K562 (cell line): ENCODE measurements at regions not wholly inside any gene's neighbourhood (a gene's known extent, or its start where the extent isn't known, plus 50 kb on each side); places are given as distances from the start of the nearest gene placed in this dataset.

Experiments used
- ATAC-seq: fragments of 200-7000 bp; cut with Tn5 transposase; 3 replicates; pipeline ENCODE4 v1.9.1; 2020; ENCODE audit warnings: moderate library complexity
- BruUV-seq: library from RNA; stranded (reverse); fragments of 400-500 nt; replicated peaks from 2 replicates; lab custom pipeline; 2021; lab: Mats Ljungman, UMichigan
- CTCF ChIA-PET: fragments of 300-600 bp; formaldehyde crosslinking; extraction: SDS; loops from one replicate; lab custom pipeline; 2021; ENCODE audit warnings: low intra/inter-chr PET ratio; lab: Yijun Ruan, JAX
- POLR2A ChIA-PET: fragments of 300-600, 350-650 bp; sonication (Branson Sonifier 250); formaldehyde crosslinking; extraction: SDS; loops from one replicate; lab custom pipeline; 2021; ENCODE audit warnings: antibody characterized with exemption, inconsistent platforms; lab: Yijun Ruan, JAX
- DNase-seq, 4 experiments: peaks; one replicate each; pipeline versions ENCODE4 v3.0.0 to v3.0.0-alpha.2; 2011 to 2018; ENCODE audit warnings: low spot score in 3 of 4, mixed read lengths in 3 of 4; ENCODE audit errors: extremely low read depth in 1 of 4
- FAIRE-seq: peaks from 2 replicates; lab custom pipeline; 2011; peaks lifted over from hg19 to GRCh38; lab: Jason Lieb, UNC
- H2AFZ ChIP-seq: 2 replicates; pipeline ENCODE4 v1.6.0; 2011; ENCODE audit warnings: low read depth, low read length, control low read depth, inconsistent platforms
- H3K27ac ChIP-seq: fragments of 200-600 bp; 3 replicates; pipeline ENCODE4 v1.8.0; 2011; ENCODE audit warnings: low read depth, mild to moderate bottlenecking, control low read depth, inconsistent platforms, low read length, moderate library complexity, mixed read lengths; ENCODE audit errors: extremely low read depth
- H3K27me3 ChIP-seq, 2 experiments: fragments of 300-600 bp in 1 of 2; 2 replicates in 1 of 2; 3 replicates in 1 of 2; pipeline versions ENCODE4 v1.6.0 to v1.8.0; 2011; ENCODE audit warnings: inconsistent platforms in 2 of 2, low read length in 2 of 2, mild to moderate bottlenecking in 1 of 2, mixed read lengths in 1 of 2, moderate library complexity in 1 of 2; ENCODE audit not compliant: control insufficient read depth in 2 of 2, insufficient read depth in 2 of 2
- H3K36me3 ChIP-seq: fragments of 300-600 bp; 3 replicates; pipeline ENCODE4 v1.8.0; 2011; ENCODE audit warnings: mild to moderate bottlenecking, low read length, inconsistent platforms; ENCODE audit not compliant: control insufficient read depth, insufficient read depth
- H3K4me1 ChIP-seq, 2 experiments: fragments of 200-600 bp in 1 of 2; replicated peaks in 1 of 2; 2 replicates in 1 of 2; 3 replicates in 1 of 2; pipeline versions ENCODE4 v1.5.1 to v1.8.0; 2011; ENCODE audit warnings: inconsistent platforms in 2 of 2, low read length in 2 of 2, mild to moderate bottlenecking in 1 of 2, mixed read lengths in 1 of 2, moderate library complexity in 1 of 2; ENCODE audit not compliant: control insufficient read depth in 2 of 2, insufficient read depth in 2 of 2
- H3K4me2 ChIP-seq: 2 replicates; pipeline ENCODE4 v1.6.1; 2011; ENCODE audit warnings: low read length, control low read depth, inconsistent platforms, mixed read lengths; ENCODE audit not compliant: insufficient read depth
- H3K4me3 ChIP-seq: fragments of 200-600 bp; sonication (generic), shearing (Covaris generic); 2 replicates; pipeline ENCODE4 v1.5.1; 2016; ENCODE audit warnings: control low read depth, inconsistent platforms
- H3K79me2 ChIP-seq: fragments of 200-600 bp; 3 replicates; pipeline ENCODE4 v1.8.0; 2011; ENCODE audit warnings: low read length, inconsistent platforms; ENCODE audit not compliant: control insufficient read depth, insufficient read depth
- H3K9ac ChIP-seq, 2 experiments: 2 replicates each; pipeline versions ENCODE4 v1.6.0 to v1.6.1; 2011; ENCODE audit warnings: low read depth in 2 of 2, low read length in 2 of 2, control low read depth in 1 of 2, inconsistent platforms in 1 of 2, mild to moderate bottlenecking in 1 of 2, mixed read lengths in 1 of 2; ENCODE audit not compliant: insufficient read depth in 1 of 2
- H3K9me1 ChIP-seq: one replicate; pipeline ENCODE4 v1.6.0; 2011; ENCODE audit warnings: inconsistent platforms, mild to moderate bottlenecking, low read length, moderate library complexity; ENCODE audit not compliant: control insufficient read depth, insufficient read depth
- H3K9me3 ChIP-seq: replicated peaks from 2 replicates; pipeline ENCODE4 v1.5.1; 2011; ENCODE audit warnings: low read depth, low read length, inconsistent platforms; ENCODE audit not compliant: control insufficient read depth, insufficient read depth
- H4K20me1 ChIP-seq: replicated peaks from 2 replicates; pipeline ENCODE4 v1.6.1; 2011; ENCODE audit warnings: low read length, inconsistent platforms, mixed read lengths; ENCODE audit not compliant: control insufficient read depth, insufficient read depth
- ARNT ChIP-seq, 2 experiments: fragments of 450-650 bp; IDR thresholded peaks; 2 replicates each; pipeline ENCODE4 v1.6.1; 2016; ENCODE audit warnings: mild to moderate bottlenecking in 1 of 2
- BACH1 ChIP-seq: fragments of 200-800 bp; sonication (Bioruptor generic); IDR thresholded peaks from 2 replicates; pipeline ENCODE4 v1.6.1; 2016; ENCODE audit warnings: missing genetic modification characterization, missing compliant biosample characterization
- DEAF1 ChIP-seq: fragments of 450-650 bp; formaldehyde crosslinking; IDR thresholded peaks from 2 replicates; pipeline ENCODE4 v1.4.0; 2020; ENCODE audit warnings: mild to moderate bottlenecking, moderate library complexity
- E2F6 ChIP-seq, 2 experiments: IDR thresholded peaks; 2 replicates each; pipeline ENCODE4 v1.6.1; 2011; ENCODE audit warnings: borderline replicate concordance in 1 of 2, control low read depth in 1 of 2, low read depth in 1 of 2, low read length in 1 of 2, mild to moderate bottlenecking in 1 of 2, mixed read lengths in 1 of 2, moderate library complexity in 1 of 2; ENCODE audit not compliant: insufficient read depth in 1 of 2, insufficient read length in 1 of 2, poor library complexity in 1 of 2, severe bottlenecking in 1 of 2; ENCODE audit errors: extremely low read depth in 1 of 2
- ELF2 ChIP-seq: fragments of 250-450 bp; sonication (Bioruptor Pico); IDR thresholded peaks from 2 replicates; pipeline ENCODE4 v1.5.0; 2021; ENCODE audit warnings: mild to moderate bottlenecking
- EZH2 ChIP-seq: IDR thresholded peaks from 2 replicates; pipeline ENCODE4 v1.6.1; 2012; ENCODE audit warnings: low read depth, mild to moderate bottlenecking, inconsistent platforms, low read length, borderline replicate concordance
- FOXP4 ChIP-seq: sonication (generic); formaldehyde crosslinking; IDR thresholded peaks from 2 replicates; pipeline ENCODE4 v1.8.0; 2022; ENCODE audit warnings: mild to moderate bottlenecking, missing genetic modification reagents, borderline replicate concordance
- KHSRP ChIP-seq: fragments of 450-650 bp; IDR thresholded peaks from 2 replicates; pipeline ENCODE4 v1.6.1; 2017
- PHF8 ChIP-seq: fragments of 200-600 bp; sonication (generic); IDR thresholded peaks from 2 replicates; pipeline ENCODE4 v1.6.1; 2012; ENCODE audit warnings: mixed run types, mild to moderate bottlenecking, inconsistent platforms, low read length, moderate library complexity, borderline replicate concordance
- PRMT5 ChIP-seq: sonication (generic); formaldehyde crosslinking; IDR thresholded peaks from 2 replicates; pipeline ENCODE4 v1.5.0; 2020; ENCODE audit warnings: missing genetic modification reagents
- ZKSCAN8 ChIP-seq: fragments of 200-800 bp; sonication (Bioruptor generic); IDR thresholded peaks from 2 replicates; pipeline ENCODE4 v1.6.1; 2016; ENCODE audit warnings: missing genetic modification characterization, missing compliant biosample characterization
- ZSCAN32 ChIP-seq: fragments of 450-650 bp; formaldehyde crosslinking; IDR thresholded peaks from 2 replicates; pipeline ENCODE4 v1.4.0; 2020; ENCODE audit warnings: mild to moderate bottlenecking, moderate library complexity
- in situ Hi-C: fragments of 300-500 bp; cut with MboI; formaldehyde crosslinking; loops from 4 replicates; pipeline ENCODE4 v1.15.0; 2018; ENCODE audit warnings: inconsistent platforms, mixed read lengths
- intact Hi-C: fragments of 100-400 bp; cut with micrococcal nuclease; formaldehyde crosslinking; loops from 2 replicates; pipeline ENCODE4 v1.14.2; 2022

GRCh38 chr5:107092695-107093094 is 578.0 kb downstream of the EFNA5 start:
- Histone ChIP-seq H4K20me1 (no peaks in the 10 kb centered on the region), H3K27ac (no peak overlapping the region), H3K9me3 (no peaks in the 10 kb centered on the region), H3K4me1 (no peaks in the 10 kb centered on the region), H2AFZ (no peak overlapping the region), H3K79me2 (no peaks in the 10 kb centered on the region), H3K36me3 (no peaks in the 10 kb centered on the region), H3K9me1 (no peaks in the 10 kb centered on the region), H3K4me3 (no peak overlapping the region), H3K4me2 (no peak overlapping the region), H3K9ac (no peak overlapping the region), H3K27me3 (no peaks in the 10 kb centered on the region)
- ATAC-seq: no peak
- BruUV-seq: no TSS peak
- CTCF ChIA-PET: no interaction called here
- POLR2A ChIA-PET: no interaction called here
- in situ Hi-C loops (no loop called here), intact Hi-C loops (no loop called here)
- FAIRE-seq: no peak
- DNase-seq: no peak
- TF ChIP-seq PRMT5 (CRISPR knock-in tag): no peak

- CTCF ChIA-PET: no interaction called here
- no peaks in the 10 kb centered on the region for H3K79me2 ChIP-seq
- H2AFZ ChIP-seq: no peak overlapping the region
- FAIRE-seq: no peak
- in situ Hi-C loops (no loop called here), intact Hi-C loops (no loop called here)
- no peaks in the 10 kb centered on the region for H3K9me3 ChIP-seq
- no TSS peak for BruUV-seq
- H3K27me3 ChIP-seq: no peaks in the 10 kb centered on the region
- no peaks in the 10 kb centered on the region for H4K20me1 ChIP-seq
- no peak overlapping the region for H3K4me2 ChIP-seq
- H3K36me3 ChIP-seq: no peaks in the 10 kb centered on the region
- no peaks in the 10 kb centered on the region for H3K4me1 ChIP-seq
- no peak for DNase-seq
- no peak overlapping the region for H3K4me3 ChIP-seq
- no peak for ATAC-seq
- H3K9ac ChIP-seq: no peak overlapping the region
- POLR2A ChIA-PET: no interaction called here
- H3K9me1 ChIP-seq: no peaks in the 10 kb centered on the region
- no peak overlapping the region for H3K27ac ChIP-seq
- no peak for TF ChIP-seq ARNT (IDR thresholded peaks at IDR 0.05)
- no peak for TF ChIP-seq ZKSCAN8 (CRISPR knock-in tag)
- no peak for TF ChIP-seq E2F6 (IDR thresholded peaks at IDR 0.05; ENCODE audit: borderline replicate concordance in 1 of 2, extremely low read depth in 1 of 2, insufficient read depth in 1 of 2, insufficient read length in 1 of 2, low read depth in 1 of 2, low read length in 1 of 2, poor library complexity in 1 of 2, severe bottlenecking in 1 of 2)
- no peak for TF ChIP-seq PHF8
- TF ChIP-seq KHSRP: no peak
- TF ChIP-seq DEAF1: no peak
- no peak for TF ChIP-seq ELF2 (CRISPR knock-in tag)
- no peak for TF ChIP-seq ZSCAN32
- TF ChIP-seq EZH2: no peak
- no peak for TF ChIP-seq FOXP4
- TF ChIP-seq BACH1: no peak
These were observed 580.2 kb downstream of the EFNA5 start for GRCh38 chr5:107090506-107090905.
